ENCODE measurements at regions not wholly inside any gene's neighbourhood (a gene's known extent, or its start where the extent isn't known, plus 50 kb on each side); places are given as distances from the start of the nearest gene placed in this dataset.

DNA sequence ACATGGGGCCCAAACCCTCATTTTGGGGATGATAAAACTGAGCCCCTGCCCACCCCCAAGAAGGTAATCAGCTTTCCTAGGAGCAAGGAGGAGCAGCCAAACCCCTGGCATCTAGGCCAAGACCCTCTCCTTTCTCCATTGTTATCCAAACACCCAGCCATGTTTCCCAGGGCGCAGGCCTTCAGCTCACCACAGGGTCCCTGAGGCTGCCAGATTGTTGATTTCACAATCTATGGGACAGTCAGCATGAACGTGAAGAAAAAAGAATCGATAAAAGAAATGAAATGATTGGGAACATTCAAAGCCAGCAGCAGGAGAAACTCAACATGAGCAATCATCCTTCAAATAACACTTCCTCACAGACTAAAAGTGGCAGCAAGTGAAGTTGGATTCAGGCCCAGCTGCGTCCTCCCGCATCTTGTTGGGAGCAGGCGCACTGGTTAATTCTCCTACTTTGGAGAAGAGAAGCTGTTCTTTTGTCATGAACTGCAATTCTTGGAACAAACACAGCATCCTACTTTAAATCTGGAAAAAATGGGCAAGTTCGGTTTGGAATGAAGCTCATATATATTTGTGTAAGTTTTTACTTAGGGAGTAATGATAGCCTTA is 241.8 kb upstream of the PRDM1 start:
- TF ChIP-seq, protein P1, sequence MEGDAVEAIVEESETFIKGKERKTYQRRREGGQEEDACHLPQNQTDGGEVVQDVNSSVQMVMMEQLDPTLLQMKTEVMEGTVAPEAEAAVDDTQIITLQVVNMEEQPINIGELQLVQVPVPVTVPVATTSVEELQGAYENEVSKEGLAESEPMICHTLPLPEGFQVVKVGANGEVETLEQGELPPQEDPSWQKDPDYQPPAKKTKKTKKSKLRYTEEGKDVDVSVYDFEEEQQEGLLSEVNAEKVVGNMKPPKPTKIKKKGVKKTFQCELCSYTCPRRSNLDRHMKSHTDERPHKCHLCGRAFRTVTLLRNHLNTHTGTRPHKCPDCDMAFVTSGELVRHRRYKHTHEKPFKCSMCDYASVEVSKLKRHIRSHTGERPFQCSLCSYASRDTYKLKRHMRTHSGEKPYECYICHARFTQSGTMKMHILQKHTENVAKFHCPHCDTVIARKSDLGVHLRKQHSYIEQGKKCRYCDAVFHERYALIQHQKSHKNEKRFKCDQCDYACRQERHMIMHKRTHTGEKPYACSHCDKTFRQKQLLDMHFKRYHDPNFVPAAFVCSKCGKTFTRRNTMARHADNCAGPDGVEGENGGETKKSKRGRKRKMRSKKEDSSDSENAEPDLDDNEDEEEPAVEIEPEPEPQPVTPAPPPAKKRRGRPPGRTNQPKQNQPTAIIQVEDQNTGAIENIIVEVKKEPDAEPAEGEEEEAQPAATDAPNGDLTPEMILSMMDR (IDR thresholded peaks at IDR 0.05; ENCODE audit: insufficient read depth, low read length, poor library complexity, severe bottlenecking): no peak
- no peak for TF ChIP-seq EZH2phosphoT487 (conservative IDR thresholded peaks at IDR 0.05; ENCODE audit: low read length)
